Endothelial cell of umbilical vein (primary cell): ENCODE measurements at regions not wholly inside any gene's neighbourhood (a gene's known extent, or its start where the extent isn't known, plus 50 kb on each side); places are given as distances from the start of the nearest gene placed in this dataset.
"Not testable (repeated sequence)": the region's sequence is repeated elsewhere in the genome, so short reads cannot be mapped to it uniquely, and the experiment has no call there.

ENCODE experiments used
- BruUV-seq: library from RNA; stranded (reverse); fragments of 400-500 nt; replicated peaks from 2 replicates; lab custom pipeline; 2021; lab: Mats Ljungman, UMichigan
- CTCF ChIA-PET: fragments of 300-600, 350-600 bp; sonication (Branson Sonifier 250); formaldehyde crosslinking; loops from one replicate; lab custom pipeline; 2021; ENCODE audit warnings: antibody characterized with exemption, inconsistent platforms; lab: Charles Lee
- POLR2A ChIA-PET: fragments of 300-600, 350-600 bp; sonication (Branson Sonifier 250); formaldehyde crosslinking; loops from one replicate; lab custom pipeline; 2021; ENCODE audit warnings: antibody characterized with exemption, inconsistent platforms; lab: Charles Lee
- DNase-seq: peaks from one replicate; pipeline ENCODE4 v3.0.0-alpha.2; 2011; ENCODE audit warnings: low read depth, low spot score
- FAIRE-seq: peaks from 2 replicates; lab custom pipeline; 2011; peaks lifted over from hg19 to GRCh38; lab: Jason Lieb, UNC
- H2AFZ ChIP-seq: 2 replicates; pipeline ENCODE4 v1.6.0; 2012; ENCODE audit warnings: low read depth, low read length, control low read depth, inconsistent platforms
- H3K27ac ChIP-seq: 2 replicates; pipeline ENCODE4 v1.5.1; 2011; ENCODE audit warnings: low read depth, mild to moderate bottlenecking, control low read depth, low read length, moderate library complexity; ENCODE audit not compliant: insufficient read depth
- H3K27me3 ChIP-seq, 2 experiments: 2 replicates each; pipeline versions ENCODE4 v1.6.0 to v1.6.1; 2011; ENCODE audit warnings: low read length in 2 of 2, mixed read lengths in 1 of 2; ENCODE audit not compliant: control insufficient read depth in 2 of 2, insufficient read depth in 2 of 2
- H3K36me3 ChIP-seq, 2 experiments: 2 replicates in 1 of 2; 3 replicates in 1 of 2; pipeline ENCODE4 v1.5.1; 2011; ENCODE audit warnings: low read length in 2 of 2, mild to moderate bottlenecking in 1 of 2, moderate library complexity in 1 of 2; ENCODE audit not compliant: control insufficient read depth in 2 of 2, insufficient read depth in 2 of 2; ENCODE audit errors: extremely low read depth in 1 of 2
- H3K4me1 ChIP-seq: 3 replicates; pipeline ENCODE4 v1.5.1; 2011; ENCODE audit warnings: mild to moderate bottlenecking, low read length; ENCODE audit not compliant: control insufficient read depth, insufficient read depth; ENCODE audit errors: extremely low read depth
- H3K4me2 ChIP-seq: 2 replicates; pipeline ENCODE4 v1.6.1; 2011; ENCODE audit warnings: low read length, control low read depth, mixed read lengths; ENCODE audit not compliant: insufficient read depth
- H3K4me3 ChIP-seq, 3 experiments: fragments of 200-600 bp in 1 of 3; sonication (generic), shearing (Covaris generic) in 1 of 3; replicated peaks in 1 of 3; 2 replicates each; pipeline ENCODE4 v1.5.1; 2011 to 2016; ENCODE audit warnings: control low read depth in 3 of 3, low read length in 3 of 3, mild to moderate bottlenecking in 2 of 3, inconsistent platforms in 1 of 3, low read depth in 1 of 3, moderate library complexity in 1 of 3; ENCODE audit not compliant: insufficient read depth in 1 of 3
- H3K79me2 ChIP-seq: 2 replicates; pipeline ENCODE4 v1.6.0; 2012; ENCODE audit warnings: low read length, inconsistent platforms; ENCODE audit not compliant: control insufficient read depth, insufficient read depth
- H3K9ac ChIP-seq: replicated peaks from 2 replicates; pipeline ENCODE3; 2011; ENCODE audit warnings: low read length, control low read depth; ENCODE audit not compliant: insufficient read depth; ENCODE audit errors: extremely low read depth
- H3K9me1 ChIP-seq: replicated peaks from 3 replicates; pipeline ENCODE4 v1.6.0; 2011; ENCODE audit warnings: mild to moderate bottlenecking, low read length; ENCODE audit not compliant: control insufficient read depth, insufficient read depth; ENCODE audit errors: extremely low read depth
- H3K9me3 ChIP-seq: replicated peaks from 2 replicates; pipeline ENCODE4 v1.5.1; 2012; ENCODE audit warnings: low read length, inconsistent platforms; ENCODE audit not compliant: control insufficient read depth, insufficient read depth
- H4K20me1 ChIP-seq: replicated peaks from 2 replicates; pipeline ENCODE3; 2011; ENCODE audit warnings: mild to moderate bottlenecking, low read length; ENCODE audit not compliant: control insufficient read depth, insufficient read depth; ENCODE audit errors: extremely low read depth
- JUN ChIP-seq: IDR thresholded peaks from 2 replicates; pipeline ENCODE4 v1.6.1; 2011; ENCODE audit warnings: borderline replicate concordance, low read depth; ENCODE audit not compliant: insufficient read length, insufficient read depth
- MAX ChIP-seq: IDR thresholded peaks from 2 replicates; pipeline ENCODE4 v1.6.1; 2011; ENCODE audit not compliant: insufficient read depth, insufficient read length
- MYC ChIP-seq: IDR thresholded peaks from one replicate; pipeline ENCODE4 v1.6.1; 2011; ENCODE audit warnings: mild to moderate bottlenecking, low read depth, low read length
- dilution Hi-C: fragments of 300-500 bp; cut with MboI; formaldehyde crosslinking; loops from one replicate; pipeline ENCODE4 v1.15.0; 2019; ENCODE audit warnings: low sequenced_read_pairs; ENCODE audit not compliant: extremely low pct_ligation_motif_present
- intact Hi-C: fragments of 100-400 bp; cut with micrococcal nuclease; formaldehyde crosslinking; loops from one replicate; pipeline ENCODE4 v1.10.0; 2022

- no peak overlapping the region for H3K4me2 ChIP-seq
- H3K27ac ChIP-seq, result no peak overlapping the region
- CTCF ChIA-PET, result no interaction called here
- H3K9me1 ChIP-seq, result no peaks in the 10 kb centered on the region
- no peaks in the 10 kb centered on the region for H3K4me1 ChIP-seq
- dilution Hi-C loops, result no loop called here
- no peaks in the 10 kb centered on the region for H3K27me3 ChIP-seq
- BruUV-seq, result no TSS peak
- POLR2A ChIA-PET, result no interaction called here
- no peaks in the 10 kb centered on the region for H4K20me1 ChIP-seq
- H3K79me2 ChIP-seq, result no peaks in the 10 kb centered on the region
- no peaks in the 10 kb centered on the region for H3K36me3 ChIP-seq
- H2AFZ ChIP-seq, result no peak overlapping the region
- TF ChIP-seq MYC (no peak), JUN (no peak), MAX (no peak)
- H3K4me3 ChIP-seq, result no peak overlapping the region
- H3K9me3 ChIP-seq, result no peaks in the 10 kb centered on the region
- no peak for FAIRE-seq
- no peak for DNase-seq
- H3K9ac ChIP-seq, result no peak overlapping the region
- intact Hi-C loops, result no loop called here
These were observed 276.0 kb downstream of the COG6 start for GRCh38 chr13:39931505-39931904.

GRCh38 chr13:39932514-39932913, 277.1 kb downstream of the COG6 start:
- H2AFZ ChIP-seq, H3K27ac ChIP-seq, FAIRE-seq, DNase-seq, H3K9me1 ChIP-seq, intact Hi-C loops, H3K4me1 ChIP-seq, BruUV-seq, H3K9me3 ChIP-seq, H3K79me2 ChIP-seq, H3K4me2 ChIP-seq, H3K27me3 ChIP-seq, dilution Hi-C loops, H4K20me1 ChIP-seq, POLR2A ChIA-PET, H3K4me3 ChIP-seq, CTCF ChIA-PET, H3K36me3 ChIP-seq, H3K9ac ChIP-seq: not testable (repeated sequence)
